Suprapubic skin (tissue), 4 donors: ENCODE measurements at regions not wholly inside any gene's neighbourhood (a gene's known extent, or its start where the extent isn't known, plus 50 kb on each side); places are given as distances from the start of the nearest gene placed in this dataset.

ENCODE experiments used
- POLR2A ChIP-seq, 2 donors: fragments of 450-650 bp; IDR thresholded peaks; one replicate each; pipeline ENCODE4 v1.6.1; 2017; ENCODE audit warnings: antibody characterized with exemption in 2 of 2, mild to moderate bottlenecking in 2 of 2, moderate library complexity in 2 of 2
- POLR2AphosphoS5 ChIP-seq, 3 donors: sonication (generic); formaldehyde crosslinking; IDR thresholded peaks; one replicate each; pipeline ENCODE4 v1.6.1; 2017; ENCODE audit warnings: antibody characterized with exemption in 3 of 3

DNA sequence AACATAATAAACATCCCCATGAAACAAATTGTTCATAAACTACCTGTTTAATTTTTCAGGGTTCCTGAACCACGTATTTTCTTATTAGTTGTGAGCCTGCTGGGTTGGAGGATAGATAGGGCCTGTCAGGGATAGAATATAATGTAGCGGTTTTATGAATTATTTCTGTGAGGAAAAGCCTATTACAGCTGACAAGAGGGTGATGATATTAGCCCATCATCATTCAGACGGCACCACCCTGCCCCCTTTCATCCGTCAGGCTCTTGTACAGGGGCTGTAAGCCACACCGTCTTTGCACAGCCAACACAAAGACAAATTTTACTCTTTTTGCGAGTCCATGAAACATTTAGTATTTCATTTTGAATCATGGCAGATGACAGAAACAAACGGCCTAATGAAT is 335.3 kb upstream of the TMCO5A start:
- no peak for TF ChIP-seq POLR2AphosphoS5 (IDR thresholded peaks at IDR 0.05)
- TF ChIP-seq POLR2A (IDR thresholded peaks at IDR 0.05) = no peak
